GM12872 (cell line): ENCODE measurements at regions not wholly inside any gene's neighbourhood (a gene's known extent, or its start where the extent isn't known, plus 50 kb on each side); places are given as distances from the start of the nearest gene placed in this dataset.
A peak's percentile ranks its signal among the peaks of the same experiment; 100 is the strongest.

Source experiments
- CTCF ChIP-seq: IDR thresholded peaks from 3 replicates; pipeline ENCODE4 v1.5.1; 2011; ENCODE audit warnings: low read depth, mild to moderate bottlenecking, low read length, moderate library complexity; ENCODE audit not compliant: insufficient read depth

- TF ChIP-seq CTCF, result no peak
These were observed 78.0 kb downstream of the DIO3 start for GRCh38 chr14:101639241-101639833.

GRCh38 chr14:101643651-101644050 is 82.4 kb downstream of the DIO3 start:
- no peak for TF ChIP-seq CTCF

GRCh38 chr14:101654051-101654450 is 92.8 kb downstream of the DIO3 start:
- TF ChIP-seq CTCF, result no peak

GRCh38 chr14:101657372-101657771 is 96.1 kb downstream of the DIO3 start:
- no peak for TF ChIP-seq CTCF

GRCh38 chr14:101665478-101666078 is 95.9 kb upstream of the PPP2R5C start:
- peak; percentile 62 for TF ChIP-seq CTCF

- TF ChIP-seq CTCF, result no peak
These were observed 95.2 kb upstream of the PPP2R5C start for GRCh38 chr14:101666264-101666663.

GRCh38 chr14:101669629-101670028 is 91.9 kb upstream of the PPP2R5C start:
- TF ChIP-seq CTCF, result no peak
